ENCODE measurements at regions not wholly inside any gene's neighbourhood (a gene's known extent, or its start where the extent isn't known, plus 50 kb on each side); places are given as distances from the start of the nearest gene placed in this dataset.

- ChIA-PET POLR2A (no interaction called here), CTCF (no interaction called here)
- Mint-ChIP-seq H3K4me1 (0 out of 2 replicates have a peak, but pooled peaks cover 2% of the 10 kb centered on the region), H3K36me3 (no peaks in the 10 kb centered on the region), H3K9me3 (no peaks in the 10 kb centered on the region), H3K4me3 (no peak overlapping the region), H3K27ac (no peak overlapping the region), H3K27me3 (ENCODE audit: low read depth) (no peaks in the 10 kb centered on the region)
- DNase-seq (ENCODE audit: low spot score), result no peak
- no peak for TF ChIP-seq IRF2 (CRISPR knock-in tag; IDR thresholded peaks at IDR 0.05; ENCODE audit: borderline replicate concordance, low read depth)
- no peak for TF ChIP-seq STAT6 (CRISPR knock-in tag; conservative IDR thresholded peaks at IDR 0.05; ENCODE audit: low read depth)
- TF ChIP-seq, protein P1, sequence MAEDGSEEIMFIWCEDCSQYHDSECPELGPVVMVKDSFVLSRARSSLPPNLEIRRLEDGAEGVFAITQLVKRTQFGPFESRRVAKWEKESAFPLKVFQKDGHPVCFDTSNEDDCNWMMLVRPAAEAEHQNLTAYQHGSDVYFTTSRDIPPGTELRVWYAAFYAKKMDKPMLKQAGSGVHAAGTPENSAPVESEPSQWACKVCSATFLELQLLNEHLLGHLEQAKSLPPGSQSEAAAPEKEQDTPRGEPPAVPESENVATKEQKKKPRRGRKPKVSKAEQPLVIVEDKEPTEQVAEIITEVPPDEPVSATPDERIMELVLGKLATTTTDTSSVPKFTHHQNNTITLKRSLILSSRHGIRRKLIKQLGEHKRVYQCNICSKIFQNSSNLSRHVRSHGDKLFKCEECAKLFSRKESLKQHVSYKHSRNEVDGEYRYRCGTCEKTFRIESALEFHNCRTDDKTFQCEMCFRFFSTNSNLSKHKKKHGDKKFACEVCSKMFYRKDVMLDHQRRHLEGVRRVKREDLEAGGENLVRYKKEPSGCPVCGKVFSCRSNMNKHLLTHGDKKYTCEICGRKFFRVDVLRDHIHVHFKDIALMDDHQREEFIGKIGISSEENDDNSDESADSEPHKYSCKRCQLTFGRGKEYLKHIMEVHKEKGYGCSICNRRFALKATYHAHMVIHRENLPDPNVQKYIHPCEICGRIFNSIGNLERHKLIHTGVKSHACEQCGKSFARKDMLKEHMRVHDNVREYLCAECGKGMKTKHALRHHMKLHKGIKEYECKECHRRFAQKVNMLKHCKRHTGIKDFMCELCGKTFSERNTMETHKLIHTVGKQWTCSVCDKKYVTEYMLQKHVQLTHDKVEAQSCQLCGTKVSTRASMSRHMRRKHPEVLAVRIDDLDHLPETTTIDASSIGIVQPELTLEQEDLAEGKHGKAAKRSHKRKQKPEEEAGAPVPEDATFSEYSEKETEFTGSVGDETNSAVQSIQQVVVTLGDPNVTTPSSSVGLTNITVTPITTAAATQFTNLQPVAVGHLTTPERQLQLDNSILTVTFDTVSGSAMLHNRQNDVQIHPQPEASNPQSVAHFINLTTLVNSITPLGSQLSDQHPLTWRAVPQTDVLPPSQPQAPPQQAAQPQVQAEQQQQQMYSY (CRISPR knock-in tag; IDR thresholded peaks at IDR 0.05), result no peak
- no peak for TF ChIP-seq FOXJ3 (CRISPR knock-in tag; IDR thresholded peaks at IDR 0.05; ENCODE audit: borderline replicate concordance)
- no peak for TF ChIP-seq NFE2L1 (CRISPR knock-in tag; IDR thresholded peaks at IDR 0.05)
- no peak for TF ChIP-seq CREM (CRISPR knock-in tag; IDR thresholded peaks at IDR 0.05)
- no peak for ATAC-seq
Measured at GRCh38 chr17:71989117-71989516, 131.7 kb upstream of the SOX9 start.

DNA sequence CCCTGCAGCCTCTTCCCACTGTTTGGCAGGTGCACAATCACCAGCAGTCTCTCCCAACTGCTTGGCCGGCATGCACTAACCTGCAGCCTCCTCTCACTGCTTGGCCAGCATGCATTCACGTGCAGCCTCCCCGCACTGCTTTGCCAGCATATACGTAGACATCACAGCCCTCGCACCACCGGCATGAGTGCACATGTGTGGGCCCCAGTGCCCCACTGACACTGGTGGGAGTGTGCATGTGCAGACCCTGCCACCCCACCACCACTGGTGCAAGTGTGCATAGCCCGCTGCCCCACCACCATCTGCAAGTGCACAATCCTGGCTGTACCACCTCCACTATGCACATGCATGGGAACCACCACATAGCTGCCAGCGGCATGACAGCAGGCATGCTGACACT is 127.5 kb upstream of the SOX9 start:
- DNase-seq (ENCODE audit: low spot score) (no peak), ATAC-seq (no peak)
- no peak overlapping the region for H3K4me3 Mint-ChIP-seq
- H3K27me3 Mint-ChIP-seq (ENCODE audit: low read depth), result no peaks in the 10 kb centered on the region
- POLR2A ChIA-PET, result no interaction called here
- H3K36me3 Mint-ChIP-seq, result no peaks in the 10 kb centered on the region
- 0 out of 2 replicates have a peak, but pooled peaks cover 2% of the 10 kb centered on the region for H3K4me1 Mint-ChIP-seq
- TF ChIP-seq CBFB (CRISPR knock-in tag; IDR thresholded peaks at IDR 0.05; ENCODE audit: low read depth), result no peak
- TF ChIP-seq ETV6 (CRISPR knock-in tag; IDR thresholded peaks at IDR 0.05), result no peak
- TF ChIP-seq NFATC4 (CRISPR knock-in tag; IDR thresholded peaks at IDR 0.05), result no peak
- no peak for TF ChIP-seq IRF2 (CRISPR knock-in tag; IDR thresholded peaks at IDR 0.05; ENCODE audit: borderline replicate concordance, low read depth)
- no peak for TF ChIP-seq TEAD1 (CRISPR knock-in tag; IDR thresholded peaks at IDR 0.05)
- no peak for TF ChIP-seq ZNF232 (CRISPR knock-in tag; IDR thresholded peaks at IDR 0.05)
- no peak for TF ChIP-seq CREB1 (CRISPR knock-in tag; IDR thresholded peaks at IDR 0.05)
- TF ChIP-seq ATF6 (CRISPR knock-in tag; IDR thresholded peaks at IDR 0.05), result no peak
- TF ChIP-seq ZNF263 (CRISPR knock-in tag; IDR thresholded peaks at IDR 0.05; ENCODE audit: low read depth), result no peak
- TF ChIP-seq NR3C1 (CRISPR knock-in tag; conservative IDR thresholded peaks at IDR 0.05; ENCODE audit: low read depth), result no peak
- TF ChIP-seq, protein P2, sequence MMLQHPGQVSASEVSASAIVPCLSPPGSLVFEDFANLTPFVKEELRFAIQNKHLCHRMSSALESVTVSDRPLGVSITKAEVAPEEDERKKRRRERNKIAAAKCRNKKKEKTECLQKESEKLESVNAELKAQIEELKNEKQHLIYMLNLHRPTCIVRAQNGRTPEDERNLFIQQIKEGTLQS (CRISPR knock-in tag; conservative IDR thresholded peaks at IDR 0.05), result no peak
- TF ChIP-seq ZNF671 (CRISPR knock-in tag; IDR thresholded peaks at IDR 0.05), result no peak
- TF ChIP-seq NFE2L1 (CRISPR knock-in tag; IDR thresholded peaks at IDR 0.05), result no peak
- no peak for TF ChIP-seq SMAD3 (CRISPR knock-in tag; IDR thresholded peaks at IDR 0.05; ENCODE audit: borderline replicate concordance)
- TF ChIP-seq E2F5 (CRISPR knock-in tag; IDR thresholded peaks at IDR 0.05), result no peak
- no peak for TF ChIP-seq ZNF532 (CRISPR knock-in tag; IDR thresholded peaks at IDR 0.05; ENCODE audit: borderline replicate concordance)
- TF ChIP-seq, protein P3, sequence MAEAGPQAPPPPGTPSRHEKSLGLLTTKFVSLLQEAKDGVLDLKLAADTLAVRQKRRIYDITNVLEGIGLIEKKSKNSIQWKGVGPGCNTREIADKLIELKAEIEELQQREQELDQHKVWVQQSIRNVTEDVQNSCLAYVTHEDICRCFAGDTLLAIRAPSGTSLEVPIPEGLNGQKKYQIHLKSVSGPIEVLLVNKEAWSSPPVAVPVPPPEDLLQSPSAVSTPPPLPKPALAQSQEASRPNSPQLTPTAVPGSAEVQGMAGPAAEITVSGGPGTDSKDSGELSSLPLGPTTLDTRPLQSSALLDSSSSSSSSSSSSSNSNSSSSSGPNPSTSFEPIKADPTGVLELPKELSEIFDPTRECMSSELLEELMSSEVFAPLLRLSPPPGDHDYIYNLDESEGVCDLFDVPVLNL (CRISPR knock-in tag; IDR thresholded peaks at IDR 0.05; ENCODE audit: borderline replicate concordance, low read depth), result no peak
- H3K27ac Mint-ChIP-seq, result no peak overlapping the region
- H3K9me3 Mint-ChIP-seq, result no peaks in the 10 kb centered on the region
- CTCF ChIA-PET, result no interaction called here
